GM19328 (cell line): ENCODE measurements at regions not wholly inside any gene's neighbourhood (a gene's known extent, or its start where the extent isn't known, plus 50 kb on each side); places are given as distances from the start of the nearest gene placed in this dataset.

Source experiments
- ATAC-seq: cut with Tn5 transposase; IDR thresholded peaks from one replicate; pipeline ENCODE4 v1.9.1; 2021; ENCODE audit warnings: mild to moderate bottlenecking, moderate library complexity; ENCODE audit not compliant: unreplicated experiment

- ATAC-seq: no peak
These were observed 51.7 kb upstream of the RCN1 start for GRCh38 chr11:32039149-32039548.

GRCh38 chr11:32034680-32035079, 56.2 kb upstream of the RCN1 start:
- ATAC-seq: no peak

- no peak for ATAC-seq
These were observed 56.7 kb upstream of the RCN1 start for GRCh38 chr11:32034149-32034548.

GRCh38 chr11:32033491-32033890, 57.4 kb upstream of the RCN1 start:
- ATAC-seq: no peak

- no peak for ATAC-seq
These were observed 57.8 kb upstream of the RCN1 start for GRCh38 chr11:32033067-32033466.

GRCh38 chr11:32032478-32032877, 58.4 kb upstream of the RCN1 start:
- no peak for ATAC-seq

GRCh38 chr11:32032052-32032451, 58.8 kb upstream of the RCN1 start:
- ATAC-seq: no peak

- ATAC-seq: no peak
These were observed 59.9 kb upstream of the RCN1 start for GRCh38 chr11:32030875-32031503.

- ATAC-seq: no peak
These were observed 61.2 kb upstream of the RCN1 start for GRCh38 chr11:32029721-32030120.

- ATAC-seq: no peak
These were observed 62.7 kb upstream of the RCN1 start for GRCh38 chr11:32028201-32028600.

- no peak for ATAC-seq
These were observed 64.1 kb upstream of the RCN1 start for GRCh38 chr11:32026766-32027165.

- ATAC-seq: no peak
These were observed 65.9 kb upstream of the RCN1 start for GRCh38 chr11:32024948-32025347.

GRCh38 chr11:32023370-32024305, 67.2 kb upstream of the RCN1 start:
- ATAC-seq: no peak

GRCh38 chr11:32018672-32019071, 72.2 kb upstream of the RCN1 start:
- no peak for ATAC-seq

- no peak for ATAC-seq
These were observed 74.8 kb upstream of the RCN1 start for GRCh38 chr11:32016111-32016510.

- ATAC-seq: no peak
These were observed 75.4 kb upstream of the RCN1 start for GRCh38 chr11:32015427-32015826.

GRCh38 chr11:32013603-32014002, 77.3 kb upstream of the RCN1 start:
- no peak for ATAC-seq

- no peak for ATAC-seq
These were observed 78.8 kb upstream of the RCN1 start for GRCh38 chr11:32012049-32012448.

GRCh38 chr11:32008880-32009551, 81.9 kb upstream of the RCN1 start:
- no peak for ATAC-seq

- ATAC-seq: peak; percentile 63
These were observed 84.0 kb upstream of the RCN1 start for GRCh38 chr11:32006799-32007388.

GRCh38 chr11:32005786-32006416, 85.0 kb upstream of the RCN1 start:
- no peak for ATAC-seq
